Type B pancreatic cell (in vitro differentiated cells): ENCODE measurements at regions not wholly inside any gene's neighbourhood (a gene's known extent, or its start where the extent isn't known, plus 50 kb on each side); places are given as distances from the start of the nearest gene placed in this dataset.

Experiments
- DNase-seq: peaks from one replicate; pipeline ENCODE4 v3.0.0; 2021; ENCODE audit warnings: mixed read lengths; ENCODE audit not compliant: unreplicated experiment; ENCODE audit errors: extremely low spot score
- H3K27ac Mint-ChIP-seq: 2 replicates; pipeline ENCODE4 v1.8.0; 2021; ENCODE audit warnings: mild to moderate bottlenecking, mixed read lengths
- H3K27me3 Mint-ChIP-seq: 2 replicates; pipeline ENCODE4 v1.8.0; 2021; ENCODE audit warnings: mixed read lengths
- H3K36me3 Mint-ChIP-seq: 2 replicates; pipeline ENCODE4 v1.8.0; 2021; ENCODE audit warnings: mixed read lengths
- H3K4me1 Mint-ChIP-seq: one replicate; pipeline ENCODE4 v1.8.0; 2021; ENCODE audit warnings: mixed read lengths; ENCODE audit not compliant: unreplicated experiment
- H3K4me3 Mint-ChIP-seq: 2 replicates; pipeline ENCODE4 v1.8.0; 2021; ENCODE audit warnings: mild to moderate bottlenecking, mixed read lengths
- H3K9me3 Mint-ChIP-seq: 2 replicates; pipeline ENCODE4 v1.8.0; 2021; ENCODE audit warnings: mixed read lengths
- CTCF ChIP-seq: fragments of 200-600 bp; sonication (generic); conservative IDR thresholded peaks from 2 replicates; pipeline ENCODE4 v1.5.0; 2021; ENCODE audit warnings: antibody characterized with exemption, mild to moderate bottlenecking

DNA sequence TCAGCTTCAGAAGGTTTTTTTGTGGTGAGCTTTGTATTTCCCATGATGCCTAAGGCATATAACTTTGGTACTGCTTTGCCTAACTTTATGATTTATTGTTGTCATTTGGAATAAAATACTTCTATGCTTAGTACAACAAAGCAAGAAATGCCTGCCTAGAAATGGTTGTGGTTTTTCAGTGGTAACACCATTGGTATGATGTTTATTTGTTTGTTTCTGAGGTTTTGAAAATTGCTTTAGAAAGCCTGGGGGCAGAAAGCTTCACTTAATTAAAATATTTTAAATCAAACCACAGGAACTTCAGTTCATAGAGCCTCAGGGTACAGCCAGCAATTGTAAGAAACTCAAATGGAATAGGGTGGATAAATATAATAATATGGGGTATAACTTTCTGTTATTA lies 351.2 kb upstream of the MAP3K7 start:
- Mint-ChIP-seq H3K36me3 (no peaks in the 10 kb centered on the region), H3K9me3 (no peaks in the 10 kb centered on the region), H3K4me3 (no peak overlapping the region), H3K27me3 (peaks cover 8% of the 10 kb centered on the region), H3K27ac (no peak overlapping the region), H3K4me1 (peaks cover 20% of the 10 kb centered on the region)
- no peak for DNase-seq
- TF ChIP-seq CTCF = no peak

DNA sequence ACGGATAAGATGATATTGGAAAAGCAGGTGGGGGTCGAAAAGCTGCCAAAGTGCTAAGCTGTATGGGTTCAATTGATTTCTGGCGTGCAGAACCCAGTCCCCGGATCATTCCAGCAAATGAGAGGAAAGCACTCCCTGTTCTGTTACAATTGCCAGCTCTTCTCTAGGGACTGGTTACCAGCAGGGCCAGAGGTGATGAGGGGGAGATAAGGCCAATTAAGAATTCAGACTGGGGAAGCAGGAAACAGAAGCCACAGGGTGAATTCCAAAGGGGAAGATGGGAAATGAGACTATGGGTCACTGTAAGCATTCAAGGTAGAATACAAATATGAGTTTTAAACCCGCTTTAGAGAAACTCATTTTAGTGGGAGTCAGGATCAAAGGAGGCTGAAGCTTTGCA lies 349.4 kb upstream of the MAP3K7 start:
- TF ChIP-seq CTCF = no peak
- DNase-seq = no peak
- H3K4me1 Mint-ChIP-seq = peaks cover 10% of the 10 kb centered on the region
- no peaks in the 10 kb centered on the region for H3K36me3 Mint-ChIP-seq
- no peak overlapping the region for H3K4me3 Mint-ChIP-seq
- no peak overlapping the region for H3K27ac Mint-ChIP-seq
- peaks cover 17% of the 10 kb centered on the region for H3K27me3 Mint-ChIP-seq
- H3K9me3 Mint-ChIP-seq = no peaks in the 10 kb centered on the region

GRCh38 chr6:90934966-90935365 lies 348.1 kb upstream of the MAP3K7 start:
- no peak overlapping the region for H3K4me3 Mint-ChIP-seq
- no peaks in the 10 kb centered on the region for H3K9me3 Mint-ChIP-seq
- no peak for TF ChIP-seq CTCF
- peaks cover 12% of the 10 kb centered on the region for H3K27me3 Mint-ChIP-seq
- H3K36me3 Mint-ChIP-seq = no peaks in the 10 kb centered on the region
- peaks cover 4% of the 10 kb centered on the region for H3K4me1 Mint-ChIP-seq
- no peak overlapping the region for H3K27ac Mint-ChIP-seq
- no peak for DNase-seq

GRCh38 chr6:90934081-90934480 lies 347.2 kb upstream of the MAP3K7 start:
- Mint-ChIP-seq H3K36me3 (no peaks in the 10 kb centered on the region), H3K9me3 (no peaks in the 10 kb centered on the region), H3K4me3 (no peak overlapping the region), H3K4me1 (no peaks in the 10 kb centered on the region), H3K27ac (no peak overlapping the region), H3K27me3 (peaks cover 12% of the 10 kb centered on the region)
- no peak for TF ChIP-seq CTCF
- DNase-seq = no peak

GRCh38 chr6:90932351-90932750 lies 345.5 kb upstream of the MAP3K7 start:
- Mint-ChIP-seq H3K4me1 (no peaks in the 10 kb centered on the region), H3K4me3 (no peak overlapping the region), H3K9me3 (no peaks in the 10 kb centered on the region), H3K27ac (no peak overlapping the region), H3K27me3 (peaks cover 9% of the 10 kb centered on the region), H3K36me3 (no peaks in the 10 kb centered on the region)
- DNase-seq = no peak
- no peak for TF ChIP-seq CTCF

DNA sequence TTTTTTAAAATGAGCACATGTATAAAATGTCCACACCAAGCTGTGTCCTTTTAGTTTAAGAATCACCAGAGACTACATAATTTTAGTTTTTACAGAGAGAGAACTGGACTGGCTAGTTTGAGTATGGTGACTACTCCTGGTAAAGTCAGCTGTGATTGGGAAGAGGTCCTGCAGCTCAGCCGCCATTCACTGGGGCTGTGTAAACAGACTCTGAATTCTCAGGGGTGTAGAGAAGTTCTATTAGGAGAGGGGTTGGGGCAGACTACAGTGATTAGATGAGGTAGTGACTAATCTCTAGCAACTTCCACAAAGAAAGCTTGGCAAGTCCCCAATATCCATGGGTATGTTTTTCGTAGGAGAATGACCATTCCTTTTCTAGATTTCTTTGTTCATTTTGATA lies 341.2 kb upstream of the MAP3K7 start:
- no peak for DNase-seq
- Mint-ChIP-seq H3K9me3 (peaks cover 3% of the 10 kb centered on the region), H3K4me3 (no peak overlapping the region), H3K27ac (no peak overlapping the region), H3K36me3 (no peaks in the 10 kb centered on the region), H3K27me3 (peaks cover 15% of the 10 kb centered on the region), H3K4me1 (no peaks in the 10 kb centered on the region)
- TF ChIP-seq CTCF = no peak
